ENCODE measurements at regions not wholly inside any gene's neighbourhood (a gene's known extent, or its start where the extent isn't known, plus 50 kb on each side); places are given as distances from the start of the nearest gene placed in this dataset.

- FAIRE-seq = no peak
These were observed 57.2 kb upstream of the MAML3 start for GRCh38 chr4:140211161-140211560.

GRCh38 chr4:140208921-140209320 is 54.9 kb upstream of the MAML3 start:
- H3K27ac ChIP-seq (ENCODE audit: low read depth in 2 of 2, low read length in 2 of 2) = no peak overlapping the region
- H3K4me1 ChIP-seq (ENCODE audit: control insufficient read depth in 2 of 3, insufficient read depth in 2 of 3, low read depth in 1 of 3, low read length in 3 of 3) = no peaks in the 10 kb centered on the region
- H3K4me3 ChIP-seq (ENCODE audit: low read length in 3 of 3) = no peak overlapping the region
- FAIRE-seq (no peak), DNase-seq (no peak)
- no peaks in the 10 kb centered on the region for H3K36me3 ChIP-seq (ENCODE audit: control insufficient read depth in 2 of 3, insufficient read depth in 3 of 3, low read length in 3 of 3)
- no peaks in the 10 kb centered on the region for H3K27me3 ChIP-seq (ENCODE audit: control insufficient read depth, insufficient read depth, low read length)
- no peaks in the 10 kb centered on the region for H3K9me3 ChIP-seq (ENCODE audit: control insufficient read depth in 2 of 3, insufficient read depth in 1 of 3, low read length in 3 of 3)
- intact Hi-C loops (cut with DNase I) = no loop called here
- TF ChIP-seq CTCF (IDR thresholded peaks at IDR 0.05; ENCODE audit: borderline replicate concordance, extremely low read depth, insufficient read depth) = no peak
- H3K9ac ChIP-seq (ENCODE audit: low read length in 3 of 3) = no peak overlapping the region

More at GRCh38 chr4:140211161-140211560, 57.2 kb upstream of the MAML3 start:
- no peak for DNase-seq
- H3K9ac ChIP-seq (ENCODE audit: low read length in 3 of 3) = no peak overlapping the region
- no peak overlapping the region for H3K4me3 ChIP-seq (ENCODE audit: low read length in 3 of 3)
- no peak for TF ChIP-seq CTCF (IDR thresholded peaks at IDR 0.05; ENCODE audit: borderline replicate concordance, extremely low read depth, insufficient read depth)
- H3K4me1 ChIP-seq (ENCODE audit: control insufficient read depth in 2 of 3, insufficient read depth in 2 of 3, low read depth in 1 of 3, low read length in 3 of 3) = no peaks in the 10 kb centered on the region
- intact Hi-C loops (cut with DNase I) = no loop called here
- no peaks in the 10 kb centered on the region for H3K9me3 ChIP-seq (ENCODE audit: control insufficient read depth in 2 of 3, insufficient read depth in 1 of 3, low read length in 3 of 3)
- H3K27me3 ChIP-seq (ENCODE audit: control insufficient read depth, insufficient read depth, low read length) = no peaks in the 10 kb centered on the region
- no peak overlapping the region for H3K27ac ChIP-seq (ENCODE audit: low read depth in 2 of 2, low read length in 2 of 2)
- no peaks in the 10 kb centered on the region for H3K36me3 ChIP-seq (ENCODE audit: control insufficient read depth in 2 of 3, insufficient read depth in 3 of 3, low read length in 3 of 3)
